ENCODE measurements at regions not wholly inside any gene's neighbourhood (a gene's known extent, or its start where the extent isn't known, plus 50 kb on each side); places are given as distances from the start of the nearest gene placed in this dataset.

- TF ChIP-seq CTCF (IDR thresholded peaks at IDR 0.05; ENCODE audit: low read length) (no peak), EZH2 (IDR thresholded peaks at IDR 0.05; ENCODE audit: borderline replicate concordance, low read length) (no peak)
Observed at GRCh38 chr3:70822669-70823068, 510.2 kb upstream of the MDFIC2 start.

All from OCI-LY1 (cell line).